ENCODE measurements at regions not wholly inside any gene's neighbourhood (a gene's known extent, or its start where the extent isn't known, plus 50 kb on each side); places are given as distances from the start of the nearest gene placed in this dataset.

GRCh38 chr13:94851576-94851975, 139.2 kb upstream of the SOX21 start:
- Histone ChIP-seq H3K23ac (ENCODE audit: low read depth, low read length) (no peak overlapping the region), H4K91ac (ENCODE audit: insufficient read depth, low read depth, low read length) (no peak overlapping the region), H3K14ac (replicated peaks; ENCODE audit: low read depth, low read length) (no peak overlapping the region), H3K4me1 (ENCODE audit: control insufficient read depth, insufficient read depth, low read length) (no peaks in the 10 kb centered on the region), H2BK5ac (ENCODE audit: low read depth, low read length, poor library complexity, severe bottlenecking) (no peak overlapping the region), H2BK120ac (ENCODE audit: low read depth, low read length) (no peak overlapping the region), H4K20me1 (ENCODE audit: insufficient read depth, low read length) (no peaks in the 10 kb centered on the region), H2BK15ac (ENCODE audit: low read depth, low read length) (no peak overlapping the region), H2BK20ac (ENCODE audit: low read depth, low read length) (no peak overlapping the region), H2AK5ac (ENCODE audit: low read depth, low read length) (no peak overlapping the region), H4K5ac (ENCODE audit: low read depth, low read length) (no peak overlapping the region), H3K9ac (ENCODE audit: low read depth, low read length) (no peak overlapping the region), H3K27ac (ENCODE audit: insufficient read depth, low read length) (no peak overlapping the region), H2AFZ (replicated peaks; ENCODE audit: low read length, poor library complexity) (no peak overlapping the region), H3K4me2 (ENCODE audit: low read depth, low read length) (no peak overlapping the region), H3K36me3 (ENCODE audit: control insufficient read depth, insufficient read depth, low read length) (no peaks in the 10 kb centered on the region), H3K79me1 (ENCODE audit: low read depth in 1 of 2, low read length in 2 of 2) (no peaks in the 10 kb centered on the region), H3K18ac (ENCODE audit: low read depth, low read length) (no peak overlapping the region), H3K4ac (ENCODE audit: low read depth, low read length) (no peak overlapping the region), H3K27me3 (ENCODE audit: control insufficient read depth, insufficient read depth, low read length) (no peaks in the 10 kb centered on the region; the same call in 1 of the 2 replicates), H4K8ac (ENCODE audit: low read depth in 2 of 2, low read length in 2 of 2) (no peak overlapping the region), H3K9me1 (ENCODE audit: insufficient read depth, low read length) (no peaks in the 10 kb centered on the region), H3K4me3 (ENCODE audit: insufficient read depth, low read depth, low read length) (no peak overlapping the region), H3K9me3 (ENCODE audit: control insufficient read depth, insufficient read depth, low read length) (no peaks in the 10 kb centered on the region), H3K56ac (ENCODE audit: extremely low read depth, insufficient read depth, low read length) (no peak overlapping the region), H2AK9ac (replicated peaks; ENCODE audit: low read depth, low read length, poor library complexity) (no peak overlapping the region)
- BruUV-seq (replicated peaks), result no TSS peak
- no peak for TF ChIP-seq RFX5 (IDR thresholded peaks at IDR 0.05; ENCODE audit: low read depth, low read length)
- no peak for TF ChIP-seq RAD21 (IDR thresholded peaks at IDR 0.05; ENCODE audit: low read length)
- no peak for TF ChIP-seq ELK1 (IDR thresholded peaks at IDR 0.05; ENCODE audit: borderline replicate concordance, low read depth, low read length)
- no peak for TF ChIP-seq MAFK (IDR thresholded peaks at IDR 0.05; ENCODE audit: low read depth, low read length)
- no peak for TF ChIP-seq FOS (IDR thresholded peaks at IDR 0.05; ENCODE audit: low read depth, low read length)
- TF ChIP-seq BHLHE40 (IDR thresholded peaks at IDR 0.05; ENCODE audit: low read depth, low read length), result no peak
- no peak for TF ChIP-seq USF2 (IDR thresholded peaks at IDR 0.05; ENCODE audit: low read depth, low read length)
- no peak for TF ChIP-seq MAZ (IDR thresholded peaks at IDR 0.05; ENCODE audit: borderline replicate concordance, low read depth, low read length)
- TF ChIP-seq SMC3 (IDR thresholded peaks at IDR 0.05; ENCODE audit: low read depth, low read length), result no peak
- no peak for TF ChIP-seq NFE2L2 (IDR thresholded peaks at IDR 0.05; ENCODE audit: low read depth, low read length)
- TF ChIP-seq CHD1 (IDR thresholded peaks at IDR 0.05; ENCODE audit: low read depth, low read length), result no peak
- TF ChIP-seq MXI1 (IDR thresholded peaks at IDR 0.05; ENCODE audit: borderline replicate concordance, low read depth, low read length), result no peak
- TF ChIP-seq CEBPB (IDR thresholded peaks at IDR 0.05; ENCODE audit: low read depth, low read length), result no peak
- TF ChIP-seq POLR2A (IDR thresholded peaks at IDR 0.05; ENCODE audit: low read depth, low read length), result no peak
- TF ChIP-seq RCOR1 (IDR thresholded peaks at IDR 0.05; ENCODE audit: insufficient replicate concordance, low read length), result no peak
- TF ChIP-seq CTCF (conservative IDR thresholded peaks at IDR 0.05; ENCODE audit: low read depth, low read length), result no peak
- dilution Hi-C loops (cut with HindIII; ENCODE audit: low sequenced_read_pairs, unreplicated experiment), result no loop called here
- ATAC-seq (ENCODE audit: low read depth) (no peak), DNase-seq (no peak)
- intact Hi-C loops (cut with micrococcal nuclease), result no loop called here
- in situ Hi-C loops (cut with MboI; ENCODE audit: low sequenced_read_pairs), result no loop called here
- ChIA-PET POLR2A (ENCODE audit: unreplicated experiment) (no interaction called here), CTCF (no interaction called here)
- WGBS, 2 experiments (ENCODE audit: extremely low coverage in 2 of 2, insufficient read length in 1 of 2), result no CpG with 5 or more reads among the region's 1 CpG
